DOHH2 (cell line): ENCODE measurements at regions not wholly inside any gene's neighbourhood (a gene's known extent, or its start where the extent isn't known, plus 50 kb on each side); places are given as distances from the start of the nearest gene placed in this dataset.

Source experiments
- H3F3A ChIP-seq: fragments of 200-600 bp; sonication (generic), shearing (Covaris generic); 2 replicates; pipeline ENCODE4 v1.6.0; 2016; ENCODE audit warnings: antibody characterized with exemption, mild to moderate bottlenecking; ENCODE audit not compliant: control insufficient read depth, insufficient read depth
- H3K27ac ChIP-seq: fragments of 200-600 bp; sonication (generic); 2 replicates; pipeline ENCODE4 v1.5.1; 2014; ENCODE audit warnings: low read depth, mild to moderate bottlenecking, low read length, moderate library complexity
- H3K27me3 ChIP-seq: fragments of 200-600 bp; sonication (generic); 2 replicates; pipeline ENCODE4 v1.6.1; 2014; ENCODE audit warnings: mild to moderate bottlenecking, low read length, mixed read lengths; ENCODE audit not compliant: control insufficient read depth
- H3K36me3 ChIP-seq: fragments of 200-600 bp; sonication (generic); 2 replicates; pipeline ENCODE4 v1.6.1; 2014; ENCODE audit warnings: mild to moderate bottlenecking, low read length, moderate library complexity, mixed read lengths; ENCODE audit not compliant: control insufficient read depth
- H3K4me1 ChIP-seq: fragments of 200-600 bp; sonication (generic); 2 replicates; pipeline ENCODE4 v1.6.1; 2014; ENCODE audit warnings: mild to moderate bottlenecking, low read length, mixed read lengths; ENCODE audit not compliant: control insufficient read depth
- H3K4me2 ChIP-seq: fragments of 200-600 bp; sonication (generic); 2 replicates; pipeline ENCODE4 v1.6.0; 2014; ENCODE audit warnings: mild to moderate bottlenecking, low read length, moderate library complexity
- H3K4me3 ChIP-seq: fragments of 200-600 bp; sonication (generic); 2 replicates; pipeline ENCODE4 v1.5.1; 2014; ENCODE audit warnings: mild to moderate bottlenecking, low read length, mixed read lengths
- H3K79me2 ChIP-seq: fragments of 200-600 bp; sonication (generic); 2 replicates; pipeline ENCODE4 v1.6.1; 2014; ENCODE audit warnings: mild to moderate bottlenecking, low read length, mixed read lengths; ENCODE audit not compliant: control insufficient read depth
- H3K9me2 ChIP-seq: fragments of 200-600 bp; sonication (generic); replicated peaks from 2 replicates; pipeline ENCODE4 v1.6.1; 2014; ENCODE audit warnings: mild to moderate bottlenecking, low read length, mixed read lengths; ENCODE audit not compliant: control insufficient read depth
- H3K9me3 ChIP-seq: fragments of 200-600 bp; sonication (generic); 2 replicates; pipeline ENCODE4 v1.6.1; 2014; ENCODE audit warnings: antibody characterized with exemption, low read length, mixed read lengths; ENCODE audit not compliant: control insufficient read depth, insufficient read depth
- H4K20me1 ChIP-seq: fragments of 200-600 bp; sonication (generic); 2 replicates; pipeline ENCODE4 v1.6.0; 2014; ENCODE audit warnings: low read depth, mild to moderate bottlenecking, antibody characterized with exemption, low read length, moderate library complexity; ENCODE audit not compliant: control insufficient read depth, insufficient read depth
- EZH2phosphoT487 ChIP-seq: fragments of 200-600 bp; sonication (generic); IDR thresholded peaks from 2 replicates; pipeline ENCODE4 v1.6.1; 2017; ENCODE audit warnings: borderline replicate concordance, mild to moderate bottlenecking, antibody characterized with exemption, low read length, moderate library complexity, mixed read lengths
- TF ChIP-seq, protein P1 (sequence below): fragments of 200-600 bp; sonication (generic); IDR thresholded peaks from one replicate; pipeline ENCODE4 v1.5.1; 2014; ENCODE audit warnings: antibody characterized with exemption, mild to moderate bottlenecking, low read depth, low read length; ENCODE audit not compliant: poor library complexity, severe bottlenecking

DNA sequence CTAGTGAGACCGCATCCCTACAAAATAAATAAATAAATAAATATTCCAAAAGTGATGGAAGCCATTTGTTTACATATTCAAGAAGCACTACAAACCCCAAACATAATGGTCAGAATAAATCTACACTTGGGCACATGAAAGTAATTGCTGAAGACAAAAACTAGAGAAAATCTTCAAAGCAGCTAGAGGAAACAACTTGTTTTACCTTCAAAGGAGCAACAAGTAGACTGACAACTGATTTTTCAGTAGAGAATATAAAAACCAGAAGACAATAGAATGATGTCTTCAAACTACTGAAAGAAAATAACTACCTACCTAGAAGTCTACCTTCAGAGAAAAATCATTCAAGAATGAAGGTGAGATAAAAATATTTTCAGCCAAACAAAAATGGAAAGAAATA is 89.4 kb downstream of the TPRA1 start:
- Histone ChIP-seq H3K4me1 (no peaks in the 10 kb centered on the region), H3K36me3 (no peaks in the 10 kb centered on the region), H4K20me1 (no peaks in the 10 kb centered on the region), H3K79me2 (no peaks in the 10 kb centered on the region), H3K9me3 (peaks cover 4% of the 10 kb centered on the region; the same call in 1 of the 2 replicates), H3K27me3 (peaks cover 4% of the 10 kb centered on the region; the same call in 1 of the 2 replicates), H3F3A (no peaks in the 10 kb centered on the region), H3K4me2 (no peak overlapping the region), H3K27ac (no peak overlapping the region), H3K9me2 (no peaks in the 10 kb centered on the region), H3K4me3 (no peak overlapping the region)
- TF ChIP-seq, protein P1, sequence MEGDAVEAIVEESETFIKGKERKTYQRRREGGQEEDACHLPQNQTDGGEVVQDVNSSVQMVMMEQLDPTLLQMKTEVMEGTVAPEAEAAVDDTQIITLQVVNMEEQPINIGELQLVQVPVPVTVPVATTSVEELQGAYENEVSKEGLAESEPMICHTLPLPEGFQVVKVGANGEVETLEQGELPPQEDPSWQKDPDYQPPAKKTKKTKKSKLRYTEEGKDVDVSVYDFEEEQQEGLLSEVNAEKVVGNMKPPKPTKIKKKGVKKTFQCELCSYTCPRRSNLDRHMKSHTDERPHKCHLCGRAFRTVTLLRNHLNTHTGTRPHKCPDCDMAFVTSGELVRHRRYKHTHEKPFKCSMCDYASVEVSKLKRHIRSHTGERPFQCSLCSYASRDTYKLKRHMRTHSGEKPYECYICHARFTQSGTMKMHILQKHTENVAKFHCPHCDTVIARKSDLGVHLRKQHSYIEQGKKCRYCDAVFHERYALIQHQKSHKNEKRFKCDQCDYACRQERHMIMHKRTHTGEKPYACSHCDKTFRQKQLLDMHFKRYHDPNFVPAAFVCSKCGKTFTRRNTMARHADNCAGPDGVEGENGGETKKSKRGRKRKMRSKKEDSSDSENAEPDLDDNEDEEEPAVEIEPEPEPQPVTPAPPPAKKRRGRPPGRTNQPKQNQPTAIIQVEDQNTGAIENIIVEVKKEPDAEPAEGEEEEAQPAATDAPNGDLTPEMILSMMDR, result no peak

DNA sequence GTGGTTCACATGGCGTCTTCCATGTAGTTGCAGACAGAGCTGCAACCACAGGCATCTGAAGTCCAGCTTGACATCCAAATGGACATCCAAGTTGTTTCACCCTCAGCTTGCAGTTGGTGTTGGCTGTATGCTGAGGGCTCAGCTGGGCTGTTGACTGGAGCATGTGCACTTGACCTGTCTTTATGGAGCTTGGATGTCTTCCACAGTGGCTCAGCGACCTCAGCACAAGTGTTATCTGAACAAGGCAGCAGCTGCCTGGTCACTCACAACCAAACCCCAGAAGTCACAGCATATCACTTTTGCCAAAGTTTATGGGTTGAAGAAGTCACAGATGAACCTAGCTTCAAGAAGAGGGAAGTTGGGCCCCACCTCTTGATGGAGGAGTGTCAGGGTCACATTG is 92.9 kb downstream of the TPRA1 start:
- no peaks in the 10 kb centered on the region for H3K36me3 ChIP-seq
- H3K9me3 ChIP-seq, result peaks cover 4% of the 10 kb centered on the region; the same call in 1 of the 2 replicates
- no peak overlapping the region for H3K27ac ChIP-seq
- peaks cover 5% of the 10 kb centered on the region for H3K27me3 ChIP-seq
- H4K20me1 ChIP-seq, result no peaks in the 10 kb centered on the region
- TF ChIP-seq, protein P1, result no peak
- TF ChIP-seq EZH2phosphoT487, result no peak
- H3K4me3 ChIP-seq, result no peak overlapping the region
- H3K79me2 ChIP-seq, result no peaks in the 10 kb centered on the region
- H3K9me2 ChIP-seq, result no peaks in the 10 kb centered on the region
- H3K4me2 ChIP-seq, result no peak overlapping the region
- H3K4me1 ChIP-seq, result no peaks in the 10 kb centered on the region
- no peaks in the 10 kb centered on the region for H3F3A ChIP-seq

DNA sequence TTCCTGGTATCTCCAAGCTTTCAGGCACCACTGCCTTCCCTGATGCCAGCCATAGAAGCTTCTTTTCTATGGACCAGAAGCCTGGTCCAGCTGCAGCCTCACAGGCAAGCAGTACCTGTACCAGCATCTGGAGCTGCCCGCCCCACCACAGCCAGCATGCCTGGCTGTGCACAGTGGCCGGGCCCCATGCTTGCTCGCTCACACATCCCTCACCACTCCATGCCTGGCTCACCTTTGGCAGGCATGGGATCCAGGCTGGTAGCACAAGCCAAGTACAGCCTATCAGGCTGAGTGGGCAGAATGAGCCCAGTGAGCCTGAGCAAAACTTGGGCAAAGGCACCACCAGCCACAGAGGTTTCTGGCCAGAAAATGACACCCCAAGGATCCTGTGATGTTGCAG is 93.4 kb downstream of the TPRA1 start:
- no peaks in the 10 kb centered on the region for H3K79me2 ChIP-seq
- H3K9me2 ChIP-seq, result no peaks in the 10 kb centered on the region
- peaks cover 4% of the 10 kb centered on the region; the same call in 1 of the 2 replicates for H3K9me3 ChIP-seq
- no peak overlapping the region for H3K4me2 ChIP-seq
- H3K27me3 ChIP-seq, result peaks cover 7% of the 10 kb centered on the region
- no peak overlapping the region for H3K4me3 ChIP-seq
- H3K4me1 ChIP-seq, result no peaks in the 10 kb centered on the region
- H4K20me1 ChIP-seq, result no peaks in the 10 kb centered on the region
- no peaks in the 10 kb centered on the region for H3K36me3 ChIP-seq
- TF ChIP-seq, protein P1, result no peak
- TF ChIP-seq EZH2phosphoT487, result no peak
- no peaks in the 10 kb centered on the region for H3F3A ChIP-seq
- H3K27ac ChIP-seq, result no peak overlapping the region
